ENCODE measurements at regions not wholly inside any gene's neighbourhood (a gene's known extent, or its start where the extent isn't known, plus 50 kb on each side); places are given as distances from the start of the nearest gene placed in this dataset.

DNA sequence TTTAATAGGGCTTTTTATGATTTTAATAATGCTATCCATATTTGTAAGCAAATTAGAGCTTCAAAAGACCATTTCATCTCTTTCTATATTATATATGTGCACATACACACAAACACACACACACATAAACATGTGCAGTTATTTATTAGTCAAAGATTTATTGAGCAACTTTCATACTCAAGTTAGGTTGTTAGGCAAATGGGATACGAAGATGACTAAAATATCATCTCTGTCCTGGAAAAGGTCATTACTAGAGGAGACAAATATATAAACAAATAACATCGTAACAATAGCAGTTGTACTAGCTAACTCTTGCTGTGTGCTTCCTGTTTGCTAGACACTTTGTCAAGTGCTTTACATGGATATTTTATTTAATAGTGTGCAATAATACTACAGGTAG lies 307.9 kb downstream of the SNX13 start:
- Histone ChIP-seq H3K4me3 (ENCODE audit: low read depth, low read length) (no peak overlapping the region), H3K36me3 (ENCODE audit: control insufficient read depth, insufficient read depth, low read length) (no peaks in the 10 kb centered on the region), H3K27me3 (ENCODE audit: control insufficient read depth, insufficient read depth, low read length) (no peaks in the 10 kb centered on the region)
- POLR2A ChIA-PET, result no interaction called here
- no peak for DNase-seq (ENCODE audit: low read depth)
- TF ChIP-seq, protein P1, sequence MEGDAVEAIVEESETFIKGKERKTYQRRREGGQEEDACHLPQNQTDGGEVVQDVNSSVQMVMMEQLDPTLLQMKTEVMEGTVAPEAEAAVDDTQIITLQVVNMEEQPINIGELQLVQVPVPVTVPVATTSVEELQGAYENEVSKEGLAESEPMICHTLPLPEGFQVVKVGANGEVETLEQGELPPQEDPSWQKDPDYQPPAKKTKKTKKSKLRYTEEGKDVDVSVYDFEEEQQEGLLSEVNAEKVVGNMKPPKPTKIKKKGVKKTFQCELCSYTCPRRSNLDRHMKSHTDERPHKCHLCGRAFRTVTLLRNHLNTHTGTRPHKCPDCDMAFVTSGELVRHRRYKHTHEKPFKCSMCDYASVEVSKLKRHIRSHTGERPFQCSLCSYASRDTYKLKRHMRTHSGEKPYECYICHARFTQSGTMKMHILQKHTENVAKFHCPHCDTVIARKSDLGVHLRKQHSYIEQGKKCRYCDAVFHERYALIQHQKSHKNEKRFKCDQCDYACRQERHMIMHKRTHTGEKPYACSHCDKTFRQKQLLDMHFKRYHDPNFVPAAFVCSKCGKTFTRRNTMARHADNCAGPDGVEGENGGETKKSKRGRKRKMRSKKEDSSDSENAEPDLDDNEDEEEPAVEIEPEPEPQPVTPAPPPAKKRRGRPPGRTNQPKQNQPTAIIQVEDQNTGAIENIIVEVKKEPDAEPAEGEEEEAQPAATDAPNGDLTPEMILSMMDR (IDR thresholded peaks at IDR 0.05; ENCODE audit: insufficient read depth, low read depth, low read length), result no peak
- CTCF ChIA-PET, result interaction anchor here (1.4 to 2.4 kb wide), 2 partner anchors 9 to 13 kb away, joined by 6 read pairs; no protein-coding TSS in a partner anchor

DNA sequence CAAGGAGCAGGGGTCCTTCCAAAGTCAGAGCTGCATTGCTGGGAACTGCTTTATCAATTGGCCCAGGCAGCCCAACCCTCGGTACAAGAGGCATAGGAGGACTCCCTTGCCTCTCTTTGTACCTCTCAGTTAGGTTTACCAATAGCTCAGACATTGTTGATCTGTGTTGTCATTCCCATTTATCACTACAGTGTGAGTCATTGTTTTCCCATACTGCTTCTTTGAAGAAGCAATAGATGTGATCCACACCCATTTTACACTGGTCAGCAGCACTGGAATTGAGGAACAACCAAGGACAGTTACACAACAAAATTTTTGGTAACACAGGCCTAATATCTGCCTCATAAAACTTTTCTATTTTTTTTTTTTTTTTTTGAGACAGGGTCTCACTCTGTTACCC lies 307.2 kb downstream of the SNX13 start:
- no peak for DNase-seq (ENCODE audit: low read depth)
- Histone ChIP-seq H3K4me3 (ENCODE audit: low read depth, low read length) (no peak overlapping the region), H3K36me3 (ENCODE audit: control insufficient read depth, insufficient read depth, low read length) (no peaks in the 10 kb centered on the region), H3K27me3 (ENCODE audit: control insufficient read depth, insufficient read depth, low read length) (no peaks in the 10 kb centered on the region)
- CTCF ChIA-PET, result no interaction called here
- POLR2A ChIA-PET, result no interaction called here
- TF ChIP-seq, protein P1 (IDR thresholded peaks at IDR 0.05; ENCODE audit: insufficient read depth, low read depth, low read length), result no peak

- TF ChIP-seq, protein P1 (IDR thresholded peaks at IDR 0.05; ENCODE audit: insufficient read depth, low read depth, low read length), result no peak
- CTCF ChIA-PET, result interaction anchor here (0.9 to 1.0 kb wide), 2 partner anchors 19 to 333 kb away, joined by 3 to 4 read pairs; no protein-coding TSS in a partner anchor
- H3K27me3 ChIP-seq (ENCODE audit: control insufficient read depth, insufficient read depth, low read length), result no peaks in the 10 kb centered on the region
- no peak for DNase-seq (ENCODE audit: low read depth)
- POLR2A ChIA-PET, result no interaction called here
- H3K4me3 ChIP-seq (ENCODE audit: low read depth, low read length), result no peak overlapping the region
- H3K36me3 ChIP-seq (ENCODE audit: control insufficient read depth, insufficient read depth, low read length), result no peaks in the 10 kb centered on the region; the same call in 1 of the 2 replicates
Observed at GRCh38 chr7:17638727-17639126, 301.6 kb downstream of the SNX13 start.

GRCh38 chr7:17640730-17641377 lies 299.4 kb downstream of the SNX13 start:
- ChIA-PET CTCF (interaction anchor here (0.7 to 2.4 kb wide), 6 partner anchors 9 to 204 kb away, joined by 3 to 6 read pairs (median 4); no protein-coding TSS in a partner anchor), POLR2A (no interaction called here)
- no peak overlapping the region for H3K4me3 ChIP-seq (ENCODE audit: low read depth, low read length)
- no peaks in the 10 kb centered on the region; the same call in 1 of the 2 replicates for H3K36me3 ChIP-seq (ENCODE audit: control insufficient read depth, insufficient read depth, low read length)
- no peaks in the 10 kb centered on the region for H3K27me3 ChIP-seq (ENCODE audit: control insufficient read depth, insufficient read depth, low read length)
- no peak for DNase-seq (ENCODE audit: low read depth)
- TF ChIP-seq, protein P1 (IDR thresholded peaks at IDR 0.05; ENCODE audit: insufficient read depth, low read depth, low read length), result peak; percentile 61

GRCh38 chr7:17645500-17645899 lies 294.8 kb downstream of the SNX13 start:
- CTCF ChIA-PET, result interaction anchor here (1.1 to 3.2 kb wide), 2 partner anchors 50 to 664 kb away, joined by 3 to 18 read pairs; no protein-coding TSS in a partner anchor
- TF ChIP-seq, protein P1 (IDR thresholded peaks at IDR 0.05; ENCODE audit: insufficient read depth, low read depth, low read length), result no peak
- no peak for DNase-seq (ENCODE audit: low read depth)
- POLR2A ChIA-PET, result no interaction called here
- Histone ChIP-seq H3K27me3 (ENCODE audit: control insufficient read depth, insufficient read depth, low read length) (no peaks in the 10 kb centered on the region), H3K36me3 (ENCODE audit: control insufficient read depth, insufficient read depth, low read length) (no peaks in the 10 kb centered on the region), H3K4me3 (ENCODE audit: low read depth, low read length) (no peak overlapping the region)

All from BJ (cell line).